Ectodermal cell (in vitro differentiated cells): ENCODE measurements at regions not wholly inside any gene's neighbourhood (a gene's known extent, or its start where the extent isn't known, plus 50 kb on each side); places are given as distances from the start of the nearest gene placed in this dataset.

Experiments
- H3K27ac ChIP-seq: 2 replicates; pipeline ENCODE4 v1.7.0; 2013; ENCODE audit warnings: mild to moderate bottlenecking, low read depth, low read length; ENCODE audit not compliant: insufficient read depth, poor library complexity, severe bottlenecking
- H3K27me3 ChIP-seq: 2 replicates; pipeline ENCODE4 v1.7.0; 2013; ENCODE audit warnings: mild to moderate bottlenecking, low read length; ENCODE audit not compliant: insufficient read depth, control insufficient read depth, poor library complexity, severe bottlenecking
- H3K36me3 ChIP-seq: one replicate; pipeline ENCODE4 v1.7.0; 2013; ENCODE audit warnings: low read length; ENCODE audit not compliant: control insufficient read depth, insufficient read depth
- H3K4me1 ChIP-seq: one replicate; pipeline ENCODE4 v1.7.0; 2013; ENCODE audit warnings: low read length; ENCODE audit not compliant: control insufficient read depth, insufficient read depth
- H3K4me3 ChIP-seq: 2 replicates; pipeline ENCODE4 v1.7.0; 2013; ENCODE audit warnings: low read depth, low read length, control low read depth; ENCODE audit not compliant: insufficient read depth
- H3K9me3 ChIP-seq: 2 replicates; pipeline ENCODE4 v1.7.0; 2013; ENCODE audit warnings: mild to moderate bottlenecking, low read length, moderate library complexity; ENCODE audit not compliant: control insufficient read depth
- WGBS, 2 experiments: methylation state at CpG; one replicate each; pipeline ENCODE4 v1.1.7; 2013; ENCODE audit warnings: missing lambda C conversion rate in 2 of 2; 5-methylcytosine and 5-hydroxymethylcytosine counted together

DNA sequence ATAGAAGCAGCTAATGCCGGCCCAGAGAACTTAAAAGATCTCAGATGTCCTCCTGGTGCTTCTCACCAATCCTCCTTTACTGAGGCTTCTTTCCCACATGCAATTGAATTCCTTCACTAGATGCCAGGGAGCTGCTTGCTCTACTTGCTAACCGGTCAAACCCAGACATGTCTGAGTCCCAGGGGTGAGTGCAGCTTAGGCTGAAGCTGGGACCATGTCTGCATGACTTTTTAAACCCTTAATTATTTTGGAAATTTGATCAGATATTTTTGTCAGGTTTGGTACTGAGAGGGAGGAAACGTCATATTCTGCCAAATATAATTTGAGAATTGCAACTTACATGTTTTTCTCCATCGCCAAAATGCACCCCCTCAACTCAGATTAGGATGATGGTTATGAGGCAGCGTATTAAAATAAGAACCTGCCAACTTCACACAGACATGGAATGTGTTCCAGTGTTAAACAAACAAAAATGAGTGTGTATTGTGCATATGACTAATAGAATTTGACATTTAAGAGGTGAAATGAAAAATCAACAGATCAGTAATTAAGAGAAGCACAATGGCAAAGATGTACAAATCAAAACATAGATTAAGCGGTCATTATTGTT, 529.5 kb downstream of the ETS1 start:
- Histone ChIP-seq H3K4me3 (no peak overlapping the region), H3K36me3 (no peaks in the 10 kb centered on the region), H3K27me3 (no peaks in the 10 kb centered on the region), H3K4me1 (no peaks in the 10 kb centered on the region), H3K27ac (no peak overlapping the region), H3K9me3 (no peaks in the 10 kb centered on the region)
- 92 to 94% methylated on average over 3 to 5 of the region's 6 CpGs for WGBS, 2 experiments

- WGBS, 2 experiments, result 79 to 92% methylated on average over 3 of the region's 3 CpGs
- Histone ChIP-seq H3K36me3 (no peaks in the 10 kb centered on the region), H3K4me1 (no peaks in the 10 kb centered on the region)
These were observed 531.7 kb downstream of the ETS1 start for GRCh38 chr11:128055576-128056217.

GRCh38 chr11:128053981-128054931, 533.1 kb downstream of the ETS1 start:
- H3K36me3 ChIP-seq, result no peaks in the 10 kb centered on the region
- H3K4me3 ChIP-seq, result no peak overlapping the region
- no peaks in the 10 kb centered on the region for H3K9me3 ChIP-seq
- no peaks in the 10 kb centered on the region for H3K27me3 ChIP-seq
- no peak overlapping the region for H3K27ac ChIP-seq
- no peaks in the 10 kb centered on the region for H3K4me1 ChIP-seq
- WGBS, 2 experiments, result 100% methylated on average over 1 to 2 of the region's 2 CpGs

More at GRCh38 chr11:128055576-128056217, 531.7 kb downstream of the ETS1 start:
- Histone ChIP-seq H3K27ac (no peak overlapping the region), H3K27me3 (no peaks in the 10 kb centered on the region), H3K4me3 (no peak overlapping the region), H3K9me3 (no peaks in the 10 kb centered on the region)

DNA sequence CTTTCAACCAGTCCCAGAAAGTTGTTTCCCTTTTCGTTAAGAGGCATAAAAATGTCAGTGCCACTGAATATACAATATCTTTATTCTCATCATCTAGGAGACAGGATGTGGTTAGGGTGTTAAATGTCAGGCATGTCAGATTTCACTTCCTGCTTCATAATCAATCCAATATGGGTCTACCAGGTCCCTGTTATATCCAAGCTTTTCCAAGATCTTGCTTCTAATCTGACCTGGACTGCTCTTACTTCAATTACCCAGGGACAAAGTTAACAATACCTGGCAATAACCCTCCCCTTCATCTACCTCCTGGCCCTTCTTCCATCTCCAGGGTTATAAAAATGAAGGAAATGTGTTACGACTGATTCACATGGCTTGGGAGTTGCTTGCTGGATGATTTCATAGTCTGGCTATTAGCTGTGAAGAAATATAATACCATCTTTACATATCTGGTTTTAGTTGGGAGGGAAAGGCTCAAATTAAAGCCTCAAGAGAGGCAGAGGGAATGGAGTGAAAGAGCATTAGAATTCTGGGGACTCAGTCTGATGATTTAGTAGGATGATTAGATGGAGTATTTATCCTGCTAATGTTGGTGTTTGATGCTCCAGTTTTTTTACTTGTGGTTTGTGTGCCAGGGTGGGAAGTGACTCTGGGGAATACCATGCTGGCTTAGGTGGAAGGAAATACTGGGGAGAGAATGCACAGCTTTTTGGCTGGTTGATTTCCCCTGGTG, 534.3 kb downstream of the ETS1 start:
- H3K4me3 ChIP-seq, result no peak overlapping the region
- 89 to 100% methylated on average over 1 of the region's 2 CpGs for WGBS, 2 experiments
- H3K4me1 ChIP-seq, result no peaks in the 10 kb centered on the region
- H3K27me3 ChIP-seq, result no peaks in the 10 kb centered on the region
- H3K27ac ChIP-seq, result no peak overlapping the region
- H3K36me3 ChIP-seq, result no peaks in the 10 kb centered on the region
- no peaks in the 10 kb centered on the region for H3K9me3 ChIP-seq

- Histone ChIP-seq H3K27me3 (no peaks in the 10 kb centered on the region), H3K9me3 (no peaks in the 10 kb centered on the region), H3K36me3 (no peaks in the 10 kb centered on the region), H3K4me3 (no peak overlapping the region), H3K4me1 (no peaks in the 10 kb centered on the region), H3K27ac (no peak overlapping the region)
- 93% methylated on average over 2 to 4 of the region's 4 CpGs for WGBS, 2 experiments
These were observed 539.2 kb downstream of the ETS1 start for GRCh38 chr11:128048121-128048520.

DNA sequence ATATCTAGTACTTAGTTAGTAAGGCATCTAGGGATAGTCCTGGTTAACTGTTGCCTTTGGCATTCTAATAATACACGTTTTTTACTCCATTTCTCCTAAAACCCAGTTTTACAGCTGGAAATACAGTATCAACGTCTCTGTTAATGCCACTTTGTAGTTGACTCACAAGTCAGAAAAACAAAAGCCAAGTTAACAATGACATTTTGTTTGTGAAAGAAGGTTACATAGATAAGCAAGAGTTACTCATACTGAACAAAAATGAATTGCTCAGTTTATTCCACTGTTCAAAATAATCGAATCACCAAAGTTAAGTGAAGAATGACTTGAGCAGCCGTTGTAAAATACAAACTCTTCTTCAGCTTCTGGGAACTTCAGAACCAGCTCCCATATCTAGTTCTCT, 540.3 kb downstream of the ETS1 start:
- Histone ChIP-seq H3K27me3 (no peaks in the 10 kb centered on the region), H3K4me3 (no peak overlapping the region), H3K27ac (no peak overlapping the region), H3K9me3 (no peaks in the 10 kb centered on the region), H3K4me1 (no peaks in the 10 kb centered on the region), H3K36me3 (no peaks in the 10 kb centered on the region)
- WGBS, 2 experiments, result 84 to 85% methylated on average over 4 of the region's 4 CpGs

GRCh38 chr11:128046213-128046612, 541.1 kb downstream of the ETS1 start:
- Histone ChIP-seq H3K27ac (no peak overlapping the region), H3K27me3 (no peaks in the 10 kb centered on the region), H3K9me3 (no peaks in the 10 kb centered on the region), H3K36me3 (no peaks in the 10 kb centered on the region), H3K4me1 (no peaks in the 10 kb centered on the region), H3K4me3 (no peak overlapping the region)
- WGBS, 2 experiments, result 99 to 100% methylated on average over 3 of the region's 3 CpGs

- no peaks in the 10 kb centered on the region for H3K9me3 ChIP-seq
- H3K27me3 ChIP-seq, result no peaks in the 10 kb centered on the region
- no peak overlapping the region for H3K4me3 ChIP-seq
- WGBS, 2 experiments, result 92 to 96% methylated on average over 3 to 4 of the region's 4 CpGs
- no peaks in the 10 kb centered on the region for H3K36me3 ChIP-seq
- no peak overlapping the region for H3K27ac ChIP-seq
- H3K4me1 ChIP-seq, result no peaks in the 10 kb centered on the region
These were observed 542.1 kb downstream of the ETS1 start for GRCh38 chr11:128045094-128045725.

DNA sequence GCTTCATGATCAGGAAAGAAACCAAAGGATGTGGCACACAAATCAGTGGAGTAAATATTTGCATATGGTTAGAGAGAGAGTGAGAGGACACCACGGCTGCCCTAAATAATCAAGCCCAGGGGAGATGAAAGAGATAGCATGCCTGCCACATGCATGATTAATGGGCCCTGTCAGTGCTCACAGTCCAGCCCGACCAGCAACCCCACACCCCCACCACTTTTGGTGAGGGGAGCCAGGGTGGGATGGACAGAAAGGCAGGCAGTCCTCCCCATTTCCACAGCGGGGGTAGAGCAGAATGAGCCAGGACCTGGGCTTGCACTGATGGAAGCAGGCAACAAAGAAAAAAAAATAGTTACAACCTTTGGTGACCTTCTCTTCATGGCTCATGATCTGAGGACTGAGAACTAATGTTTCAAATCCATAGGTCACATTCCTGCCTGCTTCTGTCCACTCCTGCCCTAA, 545.0 kb downstream of the ETS1 start:
- WGBS, 2 experiments, result 72 to 81% methylated on average over 3 of the region's 3 CpGs
- H3K9me3 ChIP-seq, result no peaks in the 10 kb centered on the region
- no peak overlapping the region for H3K4me3 ChIP-seq
- no peaks in the 10 kb centered on the region for H3K4me1 ChIP-seq
- H3K36me3 ChIP-seq, result no peaks in the 10 kb centered on the region
- H3K27ac ChIP-seq, result no peak overlapping the region
- no peaks in the 10 kb centered on the region for H3K27me3 ChIP-seq
